22Rv1 (cell line): ENCODE measurements at regions not wholly inside any gene's neighbourhood (a gene's known extent, or its start where the extent isn't known, plus 50 kb on each side); places are given as distances from the start of the nearest gene placed in this dataset.

Experiments used
- CTCF ChIP-seq: fragments of 450-650 bp; IDR thresholded peaks from 2 replicates; pipeline ENCODE4 v1.5.1; 2017; ENCODE audit warnings: mild to moderate bottlenecking
- ZFX ChIP-seq: fragments of 450-650 bp; IDR thresholded peaks from 2 replicates; pipeline ENCODE4 v1.6.1; 2017; ENCODE audit warnings: antibody characterized with exemption, borderline replicate concordance

GRCh38 chr4:23384741-23385140 lies 505.1 kb downstream of the PPARGC1A start:
- TF ChIP-seq CTCF, result no peak
- no peak for TF ChIP-seq ZFX
